Left lung (tissue), 4 donors: ENCODE measurements at regions not wholly inside any gene's neighbourhood (a gene's known extent, or its start where the extent isn't known, plus 50 kb on each side); places are given as distances from the start of the nearest gene placed in this dataset.

Experiments
- ATAC-seq: fragments of 200-7000 bp; cut with Tn5 transposase; one replicate; pipeline ENCODE4 v1.9.1; 2020; ENCODE audit warnings: moderate library complexity
- DNase-seq, 4 donors: peaks; one replicate each; pipeline ENCODE4 v3.0.0-alpha.2; 2013 to 2020
- H3K27ac ChIP-seq, 2 donors: fragments of 200-600 bp; sonication (generic) in 1 of 2; one replicate each; pipeline versions ENCODE4 v1.5.0 to v1.8.0; 2020 to 2021
- H3K27me3 ChIP-seq, 2 donors: fragments of 200-600 bp; sonication (generic) in 1 of 2; one replicate each; pipeline versions ENCODE4 v1.5.0 to v1.8.0; 2020 to 2021
- H3K36me3 ChIP-seq, 2 donors: fragments of 200-600 bp; sonication (generic) in 1 of 2; one replicate each; pipeline versions ENCODE4 v1.5.0 to v1.8.0; 2020 to 2021
- H3K4me1 ChIP-seq, 2 donors: fragments of 200-600 bp; one replicate each; pipeline ENCODE4 v1.8.0; 2021
- H3K4me3 ChIP-seq, 2 donors: fragments of 200-600 bp; sonication (generic) in 1 of 2; one replicate each; pipeline versions ENCODE4 v1.5.0 to v1.8.0; 2020 to 2021; ENCODE audit warnings: mild to moderate bottlenecking in 1 of 2
- H3K9me3 ChIP-seq, 2 donors: fragments of 200-600 bp; sonication (generic) in 1 of 2; one replicate each; pipeline versions ENCODE4 v1.5.0 to v1.8.0; 2020 to 2021
- CTCF ChIP-seq, 2 donors: fragments of 200-600 bp; sonication (generic) in 1 of 2; IDR thresholded peaks; one replicate each; pipeline versions ENCODE4 v1.5.0 to v1.8.0; 2021; ENCODE audit warnings: antibody characterized with exemption in 2 of 2
- intact Hi-C, 2 donors: fragments of 100-400 bp; cut with DNase I; formaldehyde crosslinking; loops; one replicate each; pipeline versions ENCODE4 v1.11.2 to v1.14.2; 2022
- donor health status: DM: no; HTN: yes; CAD: no.
- donor health status: DM: no; HTN: no; CAD: no.

GRCh38 chr4:186934841-186935443 lies 211.3 kb upstream of the FAT1 start:
- H3K4me3 ChIP-seq: no peak overlapping the region
- H3K9me3 ChIP-seq: peaks cover 0 to 6% of the 10 kb centered on the region in 2 donors
- peaks cover 11 to 12% of the 10 kb centered on the region in 2 donors for H3K4me1 ChIP-seq
- DNase-seq (no peak), ATAC-seq (peak; percentile 66)
- intact Hi-C loops: loop anchor here in 1 of 2 donors (10.0 kb wide), 1 partner anchor 210 kb away; the partner anchor contains the start of gene FAT1
- H3K27me3 ChIP-seq: no peaks in the 10 kb centered on the region
- H3K27ac ChIP-seq: no peak overlapping the region
- no peaks in the 10 kb centered on the region for H3K36me3 ChIP-seq
- TF ChIP-seq CTCF (IDR thresholded peaks at IDR 0.05): no peak

- Histone ChIP-seq H3K27me3 (no peaks in the 10 kb centered on the region), H3K27ac (no peak overlapping the region), H3K4me3 (no peak overlapping the region), H3K4me1 (peaks cover 11 to 12% of the 10 kb centered on the region in 2 donors), H3K9me3 (no peaks in the 10 kb centered on the region), H3K36me3 (no peaks in the 10 kb centered on the region)
- TF ChIP-seq CTCF (IDR thresholded peaks at IDR 0.05): no peak
- no peak for DNase-seq
- ATAC-seq: no peak
- intact Hi-C loops: loop anchor here in 1 of 2 donors (10.0 kb wide), 1 partner anchor 211 kb away; the partner anchor contains the start of gene FAT1
These were observed 212.2 kb upstream of the FAT1 start for GRCh38 chr4:186935901-186936300.

GRCh38 chr4:186936496-186937375 lies 213.1 kb upstream of the FAT1 start:
- H3K4me1 ChIP-seq: peaks cover 11 to 12% of the 10 kb centered on the region in 2 donors
- no peaks in the 10 kb centered on the region for H3K27me3 ChIP-seq
- no peak for TF ChIP-seq CTCF (IDR thresholded peaks at IDR 0.05)
- peak; percentile 56 for ATAC-seq
- no peaks in the 10 kb centered on the region for H3K9me3 ChIP-seq
- intact Hi-C loops: loop anchor here in 1 of 2 donors (10.0 kb wide), 1 partner anchor 212 kb away; the partner anchor contains the start of gene FAT1
- no peak overlapping the region for H3K4me3 ChIP-seq
- H3K27ac ChIP-seq: peak overlapping the region; percentile 2 to 35
- peak in 1 of 4 donors; percentile 51 for DNase-seq
- no peaks in the 10 kb centered on the region for H3K36me3 ChIP-seq

- no peak for TF ChIP-seq CTCF (IDR thresholded peaks at IDR 0.05)
- Histone ChIP-seq H3K36me3 (no peaks in the 10 kb centered on the region), H3K27me3 (no peaks in the 10 kb centered on the region), H3K4me3 (no peak overlapping the region), H3K27ac (no peak overlapping the region), H3K9me3 (no peaks in the 10 kb centered on the region), H3K4me1 (peaks cover 4 to 12% of the 10 kb centered on the region in 2 donors)
- ATAC-seq: no peak
- no peak for DNase-seq
- intact Hi-C loops: loop anchor here in 1 of 2 donors (10.0 kb wide), 1 partner anchor 214 kb away; the partner anchor contains the start of gene FAT1
These were observed 215.6 kb upstream of the FAT1 start for GRCh38 chr4:186939226-186939625.

GRCh38 chr4:186939766-186940165 lies 216.1 kb upstream of the FAT1 start:
- TF ChIP-seq CTCF (IDR thresholded peaks at IDR 0.05): no peak
- Histone ChIP-seq H3K4me3 (no peak overlapping the region), H3K9me3 (no peaks in the 10 kb centered on the region), H3K36me3 (no peaks in the 10 kb centered on the region), H3K4me1 (peaks cover 4 to 12% of the 10 kb centered on the region in 2 donors), H3K27ac (no peak overlapping the region), H3K27me3 (no peaks in the 10 kb centered on the region)
- DNase-seq (no peak), ATAC-seq (no peak)
- intact Hi-C loops: loop anchor here in 1 of 2 donors (10.0 kb wide), 1 partner anchor 215 kb away; the partner anchor contains the start of gene FAT1
